Epithelial cell of proximal tubule (primary cell): ENCODE measurements at regions not wholly inside any gene's neighbourhood (a gene's known extent, or its start where the extent isn't known, plus 50 kb on each side); places are given as distances from the start of the nearest gene placed in this dataset.

ENCODE experiments used
- DNase-seq: peaks from one replicate; pipeline ENCODE4 v3.0.0-alpha.2; 2011; ENCODE audit warnings: low read depth
- H3K4me3 ChIP-seq: 2 replicates; pipeline ENCODE4 v1.5.1; 2011; ENCODE audit warnings: low read depth, mild to moderate bottlenecking, low read length
- TF ChIP-seq, protein P1 (sequence below): conservative IDR thresholded peaks from 2 replicates; pipeline ENCODE4 v1.5.1; 2012; ENCODE audit warnings: low read depth, mild to moderate bottlenecking, low read length

DNA sequence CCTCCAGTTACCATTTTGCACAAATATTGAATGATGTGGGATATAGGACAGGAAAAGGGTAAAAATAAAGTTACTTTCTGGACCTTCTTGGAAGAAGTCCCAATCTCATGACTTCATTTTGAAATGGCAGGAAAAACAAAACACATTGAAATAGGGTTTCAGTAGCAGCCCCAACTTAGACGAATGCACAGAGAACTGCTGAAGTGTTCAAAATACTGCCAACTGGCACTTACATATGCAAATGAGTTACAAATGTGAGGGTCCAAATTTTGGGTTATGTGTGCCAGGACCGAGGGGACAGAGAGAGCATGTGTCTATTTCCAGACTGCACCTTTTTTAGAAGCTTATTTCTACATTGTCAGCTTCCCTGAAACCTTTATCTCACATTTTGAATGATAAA lies 112.9 kb upstream of the CCDC68 start:
- TF ChIP-seq, protein P1, sequence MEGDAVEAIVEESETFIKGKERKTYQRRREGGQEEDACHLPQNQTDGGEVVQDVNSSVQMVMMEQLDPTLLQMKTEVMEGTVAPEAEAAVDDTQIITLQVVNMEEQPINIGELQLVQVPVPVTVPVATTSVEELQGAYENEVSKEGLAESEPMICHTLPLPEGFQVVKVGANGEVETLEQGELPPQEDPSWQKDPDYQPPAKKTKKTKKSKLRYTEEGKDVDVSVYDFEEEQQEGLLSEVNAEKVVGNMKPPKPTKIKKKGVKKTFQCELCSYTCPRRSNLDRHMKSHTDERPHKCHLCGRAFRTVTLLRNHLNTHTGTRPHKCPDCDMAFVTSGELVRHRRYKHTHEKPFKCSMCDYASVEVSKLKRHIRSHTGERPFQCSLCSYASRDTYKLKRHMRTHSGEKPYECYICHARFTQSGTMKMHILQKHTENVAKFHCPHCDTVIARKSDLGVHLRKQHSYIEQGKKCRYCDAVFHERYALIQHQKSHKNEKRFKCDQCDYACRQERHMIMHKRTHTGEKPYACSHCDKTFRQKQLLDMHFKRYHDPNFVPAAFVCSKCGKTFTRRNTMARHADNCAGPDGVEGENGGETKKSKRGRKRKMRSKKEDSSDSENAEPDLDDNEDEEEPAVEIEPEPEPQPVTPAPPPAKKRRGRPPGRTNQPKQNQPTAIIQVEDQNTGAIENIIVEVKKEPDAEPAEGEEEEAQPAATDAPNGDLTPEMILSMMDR = no peak
- no peak for DNase-seq
- no peak overlapping the region for H3K4me3 ChIP-seq

DNA sequence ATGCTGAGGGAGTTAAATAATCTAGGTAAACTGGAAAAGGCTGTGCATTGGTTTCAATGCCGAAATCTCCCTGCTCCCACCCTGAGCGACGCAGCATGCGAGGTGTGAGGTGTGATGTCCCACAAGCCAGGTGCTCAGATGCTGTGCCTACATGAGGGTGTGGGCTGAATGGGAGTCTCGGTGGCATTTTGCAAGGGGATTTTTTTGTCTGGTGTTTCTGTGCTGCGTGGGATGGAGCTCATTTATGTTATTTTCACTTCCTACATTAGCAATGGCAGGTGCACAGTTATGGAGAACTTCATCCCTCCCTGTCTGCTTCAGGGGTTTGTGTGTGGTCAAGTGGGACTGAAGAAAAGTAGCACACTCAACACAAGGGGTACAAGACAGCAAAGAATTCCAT lies 110.2 kb upstream of the CCDC68 start:
- DNase-seq = no peak
- H3K4me3 ChIP-seq = no peak overlapping the region
- TF ChIP-seq, protein P1 = no peak

DNA sequence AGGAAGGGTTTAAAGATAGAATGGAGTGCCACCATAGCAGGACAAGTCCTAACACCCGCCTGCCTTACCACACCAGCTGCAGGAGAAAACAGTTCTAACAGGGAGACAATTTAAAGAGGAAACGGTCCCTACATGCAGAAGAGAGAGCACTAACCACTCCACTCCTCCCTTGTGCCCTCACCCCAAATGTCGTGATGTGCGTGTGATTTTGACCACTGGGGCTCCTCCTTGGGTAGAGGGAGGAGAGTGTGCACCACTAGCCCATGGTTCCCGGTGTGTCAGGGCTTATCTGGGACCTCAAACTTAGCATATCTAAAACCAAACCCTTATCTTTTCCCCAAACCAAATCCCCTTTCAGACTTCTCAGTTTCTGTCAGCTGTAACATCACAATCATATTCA lies 105.5 kb upstream of the CCDC68 start:
- TF ChIP-seq, protein P1 = no peak
- H3K4me3 ChIP-seq = no peak overlapping the region
- DNase-seq = no peak

DNA sequence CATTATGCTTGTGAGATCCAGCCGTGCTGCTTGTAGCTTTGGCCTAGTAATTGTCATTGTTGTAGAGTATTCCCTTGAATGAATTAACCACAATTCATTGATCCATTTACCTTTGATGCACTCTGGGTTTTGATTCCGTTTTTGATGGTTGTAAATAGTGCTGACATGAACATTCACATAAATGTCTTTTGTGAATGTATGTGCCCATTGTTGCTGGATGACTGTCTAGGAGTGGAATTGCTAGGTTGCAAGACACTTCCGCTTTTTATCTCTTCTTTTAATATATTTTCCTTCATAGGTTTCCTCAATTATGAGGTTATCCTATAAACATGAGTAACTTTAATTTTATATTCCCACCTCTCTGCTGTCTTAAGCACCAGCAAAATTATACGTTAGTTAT lies 104.8 kb upstream of the CCDC68 start:
- TF ChIP-seq, protein P1 = no peak
- no peak for DNase-seq
- H3K4me3 ChIP-seq = no peak overlapping the region

DNA sequence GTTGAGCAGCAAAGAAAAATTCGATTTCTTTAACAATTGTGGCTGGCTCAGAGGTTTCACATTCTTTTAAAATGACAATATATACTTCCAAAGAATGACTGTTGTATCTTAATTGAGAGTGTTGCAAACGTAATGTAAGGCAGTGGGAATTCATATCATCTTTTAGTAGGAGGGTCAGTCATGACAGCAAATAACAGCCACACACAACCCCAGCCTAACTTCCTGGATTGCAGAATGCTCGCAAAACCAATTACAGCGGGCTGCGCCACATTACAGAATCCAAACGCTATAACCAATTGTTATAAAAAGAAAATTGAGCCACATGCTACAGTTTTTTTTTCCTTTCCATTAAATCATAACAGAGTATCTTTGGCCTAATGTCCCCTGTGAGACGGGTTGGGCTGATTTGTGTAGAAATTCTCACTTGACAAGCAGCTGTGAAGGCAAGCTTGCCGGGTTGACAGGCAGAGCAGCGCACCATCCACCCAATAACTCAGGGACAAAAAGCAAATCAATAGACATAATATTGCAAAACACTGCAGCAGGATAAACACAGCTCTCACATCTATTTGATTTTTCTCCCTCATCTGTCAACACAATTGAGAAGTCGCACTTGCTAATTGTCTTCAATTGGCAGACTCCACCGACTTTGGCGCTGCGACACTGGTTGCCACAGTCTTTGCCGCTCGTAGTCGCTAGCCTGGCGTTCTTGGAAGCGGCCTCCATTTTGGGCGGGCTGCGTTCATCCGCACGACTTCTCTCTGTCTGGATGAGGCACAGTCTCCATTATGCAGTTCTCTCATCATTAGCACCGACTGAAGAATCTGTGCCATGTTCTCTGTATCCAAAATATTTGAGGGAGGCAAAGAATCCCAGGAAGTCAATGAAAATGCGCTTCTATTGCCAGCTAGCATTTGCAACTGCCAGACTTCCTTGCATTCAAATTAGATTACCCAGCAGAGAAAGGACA lies 95.0 kb upstream of the CCDC68 start:
- H3K4me3 ChIP-seq = no peak overlapping the region
- TF ChIP-seq, protein P1 = no peak
- no peak for DNase-seq

DNA sequence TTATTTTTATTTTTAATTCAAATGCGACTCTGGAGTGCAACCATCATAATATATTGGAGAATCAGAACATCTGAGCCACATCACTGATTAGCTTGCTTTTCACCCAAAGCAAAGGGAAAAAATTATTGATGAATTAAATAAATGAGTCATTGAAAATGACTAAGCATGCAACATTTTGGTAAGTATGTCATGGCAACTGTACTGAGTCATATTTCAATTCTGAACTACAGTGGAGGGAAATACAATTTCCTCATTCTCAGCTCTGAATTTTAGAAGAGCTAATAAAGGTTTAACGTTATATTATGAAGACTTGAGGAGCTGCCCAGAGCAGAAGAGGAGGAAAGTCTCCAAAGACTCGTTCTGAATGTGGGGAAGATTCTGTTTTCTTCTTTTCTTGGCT lies 89.6 kb upstream of the CCDC68 start:
- TF ChIP-seq, protein P1 = no peak
- no peak for DNase-seq
- H3K4me3 ChIP-seq = no peak overlapping the region

DNA sequence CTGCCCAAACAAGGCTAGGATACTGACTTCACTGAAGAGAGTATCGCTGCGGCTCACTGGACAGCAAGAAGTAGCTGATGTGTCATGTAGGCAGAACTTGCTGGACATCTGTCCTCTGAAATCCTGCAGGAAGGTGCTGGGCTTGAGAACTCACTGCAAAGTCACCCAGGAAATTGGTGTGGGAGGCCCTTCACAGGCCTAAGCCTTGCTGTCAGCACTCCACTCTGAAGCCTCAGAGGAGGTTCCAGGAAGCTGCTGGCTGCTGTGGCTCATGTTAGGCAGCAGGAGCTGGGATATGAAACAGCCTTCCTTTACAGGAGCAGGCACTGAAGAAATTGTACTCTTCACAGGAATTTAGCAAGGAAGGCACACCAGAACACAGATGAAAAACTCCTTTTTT lies 88.3 kb upstream of the CCDC68 start:
- TF ChIP-seq, protein P1 = no peak
- DNase-seq = no peak

More for the DNA sequence above, 88.3 kb upstream of the CCDC68 start:
- no peak overlapping the region for H3K4me3 ChIP-seq
